Fibroblast of skin of right biceps (primary cell): ENCODE measurements at regions not wholly inside any gene's neighbourhood (a gene's known extent, or its start where the extent isn't known, plus 50 kb on each side); places are given as distances from the start of the nearest gene placed in this dataset.
"Not testable (repeated sequence)": the region's sequence is repeated elsewhere in the genome, so short reads cannot be mapped to it uniquely, and the experiment has no call there.

ENCODE experiments used
- DNase-seq: peaks from one replicate; pipeline ENCODE4 v3.0.0-alpha.2; 2013

- DNase-seq = no peak
These were observed 222.4 kb downstream of the GPAT3 start for GRCh38 chr4:83758285-83758684.

DNA sequence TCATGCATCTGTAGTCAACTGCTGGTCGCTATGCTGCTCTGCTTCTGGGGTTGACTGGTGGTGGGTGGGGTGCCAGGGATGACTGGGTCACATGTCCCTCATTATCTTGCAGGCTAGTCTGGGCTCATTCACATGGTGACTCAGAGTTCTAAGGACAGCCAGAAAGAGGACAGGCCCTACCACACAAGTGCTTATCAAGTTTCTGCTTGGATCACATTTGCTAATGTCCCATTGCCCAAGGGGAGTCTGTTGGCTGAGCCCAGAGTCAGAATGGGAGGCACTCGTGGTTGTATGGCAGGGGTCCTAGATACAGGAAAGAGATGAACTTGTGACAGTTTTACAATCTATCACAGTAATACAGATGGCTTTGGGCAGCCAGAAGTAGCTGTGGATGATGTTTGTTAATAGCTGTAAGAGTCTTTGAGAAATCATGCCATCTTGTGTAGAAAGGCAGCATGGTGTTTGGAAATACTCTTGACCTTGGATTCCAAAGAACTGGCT is 221.3 kb downstream of the GPAT3 start:
- no peak for DNase-seq

- no peak for DNase-seq
These were observed 217.4 kb downstream of the GPAT3 start for GRCh38 chr4:83753260-83753659.

GRCh38 chr4:83751336-83751949 is 215.5 kb downstream of the GPAT3 start:
- no peak for DNase-seq

DNA sequence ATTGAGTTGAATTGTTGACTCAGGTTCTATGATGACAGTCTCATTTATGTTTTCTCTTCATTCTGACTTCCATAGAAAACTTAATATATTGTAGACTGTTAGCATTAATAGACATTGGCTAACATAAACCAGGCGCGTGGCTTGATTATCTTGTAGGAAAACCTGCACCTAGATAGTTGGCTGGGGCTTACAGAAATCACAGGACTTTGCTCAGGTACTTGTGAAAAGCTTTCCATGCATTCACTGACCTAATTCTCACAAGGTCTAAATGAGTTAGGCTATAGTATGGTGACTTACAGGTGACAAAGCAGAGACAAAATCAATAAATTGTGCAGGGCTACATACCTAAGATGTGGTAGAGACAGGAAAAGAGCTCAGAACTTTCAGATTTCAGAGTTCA is 212.8 kb downstream of the GPAT3 start:
- no peak for DNase-seq

DNA sequence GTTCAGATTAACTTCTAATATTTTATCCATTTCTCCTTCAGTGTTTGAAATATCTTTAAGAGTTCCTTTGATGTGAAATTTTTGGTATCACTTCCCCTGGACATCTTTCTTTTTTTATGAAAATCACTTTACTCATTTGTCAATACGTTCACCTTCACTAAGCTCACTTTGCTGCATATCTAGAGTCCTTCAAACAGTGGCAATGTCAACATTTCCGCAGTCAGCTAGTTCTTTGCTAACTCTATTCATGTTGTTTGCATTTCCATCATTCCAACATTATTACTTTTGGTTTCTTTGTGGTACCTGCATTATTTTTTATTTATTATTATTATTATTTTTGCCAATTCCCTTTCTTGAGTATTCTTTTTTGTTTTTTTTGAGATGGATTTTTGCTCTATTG is 203.0 kb downstream of the GPAT3 start:
- no peak for DNase-seq

- no peak for DNase-seq
These were observed 198.7 kb downstream of the GPAT3 start for GRCh38 chr4:83734576-83734975.

DNA sequence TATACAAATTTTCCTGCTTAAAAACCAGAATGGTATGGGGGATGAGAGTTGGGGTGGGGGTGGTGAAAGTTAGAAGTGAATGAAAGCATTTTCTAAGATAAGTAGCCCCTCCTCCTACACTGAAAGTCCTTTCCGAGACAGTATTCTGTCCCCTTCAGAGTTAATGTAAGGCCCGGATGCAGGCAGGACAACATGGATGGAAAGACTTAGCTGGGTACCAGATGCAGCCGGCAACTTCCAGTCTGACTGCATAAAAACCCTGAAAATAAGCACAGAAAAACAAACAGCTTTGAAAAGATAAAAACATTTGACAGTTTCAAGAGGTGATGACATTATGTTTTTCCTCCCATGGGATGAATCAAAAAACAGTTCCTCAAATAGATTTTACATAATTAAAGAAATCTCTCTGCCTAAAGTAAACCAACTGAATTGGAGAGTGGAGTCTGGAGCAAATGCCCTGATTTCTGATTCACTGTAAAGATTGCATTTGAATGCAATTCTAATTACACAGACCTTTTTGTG is 196.3 kb downstream of the GPAT3 start:
- no peak for DNase-seq

GRCh38 chr4:83731609-83732008 is 195.7 kb downstream of the GPAT3 start:
- no peak for DNase-seq

DNA sequence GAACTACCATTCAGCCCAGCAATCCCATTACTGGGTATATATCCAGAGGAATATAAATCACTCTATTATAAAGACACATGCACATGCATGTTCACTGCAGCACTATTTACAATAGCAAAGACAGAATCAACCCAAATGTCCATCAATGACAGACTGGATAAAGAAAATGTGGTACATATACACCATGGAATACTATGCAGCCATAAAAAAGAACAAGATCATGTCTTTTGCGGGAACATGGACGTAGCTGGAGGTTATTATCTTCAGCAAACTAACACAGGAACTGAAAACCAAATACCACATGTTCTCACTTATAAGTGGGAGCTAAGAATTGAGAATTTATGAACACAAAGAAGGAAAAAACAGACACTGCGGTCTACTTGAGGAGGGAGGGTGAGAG is 195.1 kb downstream of the GPAT3 start:
- DNase-seq = not testable (repeated sequence)

- DNase-seq = no peak
These were observed 192.3 kb downstream of the GPAT3 start for GRCh38 chr4:83728191-83728590.

DNA sequence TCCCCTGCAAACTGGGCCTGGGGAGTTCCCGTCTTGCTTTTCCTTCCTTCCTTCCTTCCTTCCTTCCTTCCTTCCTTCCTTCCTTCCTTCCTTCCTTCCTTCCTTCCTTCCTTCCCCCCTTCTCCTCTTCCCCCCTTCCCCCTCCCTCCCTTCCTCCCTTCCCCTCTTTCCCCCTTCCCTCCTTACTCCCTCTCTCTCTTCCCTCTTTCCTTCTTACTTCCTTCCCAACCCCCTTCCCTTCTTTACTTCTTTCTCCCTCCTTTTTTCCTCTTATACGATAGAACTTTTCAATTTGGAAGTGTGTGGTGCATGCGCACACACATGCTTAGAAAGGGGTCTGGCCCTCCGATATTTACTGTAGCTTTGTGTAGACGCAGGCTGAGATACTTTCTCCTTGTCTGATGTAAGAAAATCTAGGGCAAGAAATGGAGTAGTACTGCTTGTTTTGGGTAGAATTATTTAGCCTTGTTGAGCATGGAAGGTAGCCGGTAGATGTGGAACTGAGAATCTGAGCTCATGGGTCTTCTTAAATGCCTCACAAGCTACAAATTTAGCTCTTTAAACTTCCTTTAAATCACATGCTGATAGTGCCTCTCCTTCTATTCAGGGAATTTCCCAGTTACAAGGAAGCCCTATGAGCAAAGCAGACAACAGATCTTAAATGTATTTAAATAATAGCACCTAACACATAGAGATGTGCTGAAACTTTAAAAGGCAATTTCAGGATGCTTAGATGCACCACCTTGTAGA is 189.6 kb downstream of the GPAT3 start:
- DNase-seq = no peak

GRCh38 chr4:83724485-83725335 is 188.8 kb downstream of the GPAT3 start:
- DNase-seq = no peak

DNA sequence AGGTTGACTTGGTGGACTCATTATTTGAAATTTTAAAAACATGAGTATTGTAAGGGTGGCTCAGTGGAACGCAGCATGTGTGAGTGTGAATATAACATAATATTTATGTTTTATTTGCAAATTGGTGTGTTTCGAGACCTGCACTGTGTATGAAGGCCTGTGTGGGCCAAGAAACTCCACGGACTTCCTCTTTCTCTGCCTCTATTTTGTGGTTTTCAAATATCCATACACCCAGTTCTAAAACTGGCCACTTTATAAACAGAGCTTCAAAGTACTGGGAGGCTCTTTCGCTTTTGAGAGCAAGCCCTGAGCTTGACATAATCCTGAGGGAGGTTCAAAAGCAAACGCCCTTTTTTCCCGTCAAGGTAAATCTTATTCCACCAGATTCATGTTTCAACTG is 187.7 kb downstream of the GPAT3 start:
- DNase-seq = no peak

DNA sequence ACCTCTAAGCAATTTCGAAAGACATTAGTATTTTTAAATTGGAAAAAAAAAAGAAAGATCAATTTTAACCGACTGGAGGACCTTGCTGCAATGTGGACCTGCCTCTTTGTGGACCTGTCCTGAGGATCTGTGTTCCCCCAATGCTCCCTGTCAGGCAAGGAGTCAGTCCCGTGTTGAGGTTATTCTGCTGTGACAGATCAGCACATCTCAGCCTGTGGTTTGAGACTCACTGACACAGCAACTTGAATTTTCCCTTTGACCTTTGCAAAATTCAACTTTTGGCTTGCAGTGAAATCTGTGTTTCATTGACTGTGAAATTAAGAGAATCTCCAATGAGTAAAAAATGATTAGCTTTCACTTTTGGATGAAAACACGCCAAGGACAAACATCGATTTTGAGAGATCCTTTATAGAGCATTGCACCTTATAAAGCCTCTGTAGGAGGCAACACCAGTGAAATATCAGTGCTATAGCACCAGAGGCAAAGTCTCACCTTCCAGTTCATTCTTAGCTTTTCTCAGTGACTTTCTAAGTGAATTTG is 186.9 kb downstream of the GPAT3 start:
- no peak for DNase-seq

- no peak for DNase-seq
These were observed 181.0 kb downstream of the GPAT3 start for GRCh38 chr4:83716874-83717273.

DNA sequence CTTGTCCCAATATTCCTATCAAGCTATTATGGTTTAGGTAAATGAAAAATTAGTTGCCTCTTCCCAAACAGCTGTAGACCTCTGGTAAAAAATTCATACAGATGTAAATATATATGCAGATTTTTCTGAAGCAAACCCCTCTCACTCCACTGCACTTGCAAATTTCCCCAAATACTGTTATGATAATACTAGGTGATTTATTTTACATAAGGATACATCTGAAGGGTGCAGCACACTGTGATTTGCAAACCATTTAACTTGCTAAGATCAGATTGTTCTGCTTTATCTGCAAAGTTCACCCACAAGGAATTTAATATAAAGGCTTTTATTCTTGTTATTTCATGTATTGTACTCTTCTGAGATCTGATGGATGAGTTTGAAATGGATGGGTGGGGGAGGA is 177.0 kb downstream of the GPAT3 start:
- DNase-seq = no peak

GRCh38 chr4:83709627-83710026 is 173.7 kb downstream of the GPAT3 start:
- no peak for DNase-seq

DNA sequence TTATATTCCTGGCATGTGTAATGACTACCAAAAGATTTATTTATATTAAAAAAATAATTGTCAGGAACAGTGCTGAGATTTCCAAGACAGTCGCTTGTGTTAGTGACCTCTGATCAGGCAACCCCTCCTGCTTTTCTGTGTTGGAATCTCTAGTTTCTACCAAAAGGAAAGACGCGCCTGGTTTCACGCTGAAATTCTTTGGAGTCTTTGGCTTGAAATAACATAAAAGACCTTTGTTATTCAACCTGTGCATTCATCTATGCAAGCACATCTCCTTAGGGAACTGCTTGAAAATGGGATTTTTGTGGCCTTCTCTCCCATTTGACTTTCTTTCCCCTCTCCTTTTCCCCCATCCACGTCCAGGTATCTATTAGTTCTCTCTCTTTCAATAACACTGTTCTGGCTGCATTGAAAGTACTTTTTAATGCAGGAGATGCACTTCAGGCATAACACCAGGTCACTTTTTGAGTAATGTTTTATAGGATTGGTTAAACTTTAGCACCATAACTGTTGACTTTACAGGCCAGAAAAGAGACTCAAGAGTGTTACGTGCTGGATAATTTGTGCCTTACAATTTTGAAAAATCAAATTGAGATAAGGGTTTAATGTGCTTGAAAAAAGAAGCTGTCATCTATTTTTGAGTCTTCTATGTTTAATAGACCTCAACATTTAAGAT is 172.7 kb downstream of the GPAT3 start:
- no peak for DNase-seq

GRCh38 chr4:83704786-83705185 is 168.9 kb downstream of the GPAT3 start:
- DNase-seq = no peak

GRCh38 chr4:83703752-83704151 is 167.8 kb downstream of the GPAT3 start:
- DNase-seq = no peak

- DNase-seq = no peak
These were observed 165.1 kb downstream of the GPAT3 start for GRCh38 chr4:83701041-83701440.

DNA sequence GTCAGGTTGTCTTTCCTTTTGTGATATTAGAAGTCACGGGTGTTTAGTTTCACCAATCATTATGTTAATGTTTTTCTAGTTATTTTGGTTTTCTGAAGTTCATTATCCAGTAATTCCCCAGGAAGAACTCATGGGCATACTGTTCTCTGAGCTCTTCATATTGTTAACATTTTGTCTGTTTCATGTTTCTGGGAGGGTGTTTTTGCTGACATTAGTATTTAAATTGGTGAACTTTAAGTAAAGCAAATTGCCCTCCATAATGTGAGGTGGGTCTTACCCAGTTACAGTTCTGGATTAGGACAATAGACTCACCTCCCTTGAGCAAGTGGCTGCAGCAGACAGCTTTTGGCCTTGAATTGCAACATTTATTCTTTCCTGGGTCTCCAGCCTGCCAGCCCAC is 163.4 kb downstream of the GPAT3 start:
- DNase-seq = no peak
